ENCODE measurements at regions not wholly inside any gene's neighbourhood (a gene's known extent, or its start where the extent isn't known, plus 50 kb on each side); places are given as distances from the start of the nearest gene placed in this dataset.

GRCh38 chr4:164058776-164059445 is 564.4 kb downstream of the TMA16 start (continued):
- TF ChIP-seq TBP (IDR thresholded peaks at IDR 0.05; ENCODE audit: low read depth, low read length) (no peak), ATF3 (IDR thresholded peaks at IDR 0.05; ENCODE audit: insufficient read depth, low read depth, low read length) (no peak), SP1 (IDR thresholded peaks at IDR 0.05; ENCODE audit: low read depth, low read length) (no peak), CBX8 (IDR thresholded peaks at IDR 0.05; ENCODE audit: borderline replicate concordance, low read depth, low read length) (no peak), ZNF274 (IDR thresholded peaks at IDR 0.05; ENCODE audit: borderline replicate concordance, extremely low read depth, low read length) (no peak), HDAC2 (IDR thresholded peaks at IDR 0.05; ENCODE audit: borderline replicate concordance in 1 of 2, low read depth in 2 of 2, low read length in 2 of 2) (no peak), MAFK (IDR thresholded peaks at IDR 0.05; ENCODE audit: low read depth, low read length) (no peak), SP2 (IDR thresholded peaks at IDR 0.05; ENCODE audit: low read length) (no peak), MAX (IDR thresholded peaks at IDR 0.05) (no peak), BRCA1 (IDR thresholded peaks at IDR 0.05; ENCODE audit: low read depth, low read length) (no peak), JUN (IDR thresholded peaks at IDR 0.05; ENCODE audit: low read depth, low read length) (no peak), JUND (IDR thresholded peaks at IDR 0.05; ENCODE audit: low read length) (no peak)

All from H1 (cell line).